DOHH2 (cell line): ENCODE measurements at regions not wholly inside any gene's neighbourhood (a gene's known extent, or its start where the extent isn't known, plus 50 kb on each side); places are given as distances from the start of the nearest gene placed in this dataset.
"Not testable (repeated sequence)": the region's sequence is repeated elsewhere in the genome, so short reads cannot be mapped to it uniquely, and the experiment has no call there.

Experiments
- H3F3A ChIP-seq: fragments of 200-600 bp; sonication (generic), shearing (Covaris generic); 2 replicates; pipeline ENCODE4 v1.6.0; 2016; ENCODE audit warnings: antibody characterized with exemption, mild to moderate bottlenecking; ENCODE audit not compliant: control insufficient read depth, insufficient read depth
- H3K27ac ChIP-seq: fragments of 200-600 bp; sonication (generic); 2 replicates; pipeline ENCODE4 v1.5.1; 2014; ENCODE audit warnings: low read depth, mild to moderate bottlenecking, low read length, moderate library complexity
- H3K27me3 ChIP-seq: fragments of 200-600 bp; sonication (generic); 2 replicates; pipeline ENCODE4 v1.6.1; 2014; ENCODE audit warnings: mild to moderate bottlenecking, low read length, mixed read lengths; ENCODE audit not compliant: control insufficient read depth
- H3K36me3 ChIP-seq: fragments of 200-600 bp; sonication (generic); 2 replicates; pipeline ENCODE4 v1.6.1; 2014; ENCODE audit warnings: mild to moderate bottlenecking, low read length, moderate library complexity, mixed read lengths; ENCODE audit not compliant: control insufficient read depth
- H3K4me1 ChIP-seq: fragments of 200-600 bp; sonication (generic); 2 replicates; pipeline ENCODE4 v1.6.1; 2014; ENCODE audit warnings: mild to moderate bottlenecking, low read length, mixed read lengths; ENCODE audit not compliant: control insufficient read depth
- H3K4me2 ChIP-seq: fragments of 200-600 bp; sonication (generic); 2 replicates; pipeline ENCODE4 v1.6.0; 2014; ENCODE audit warnings: mild to moderate bottlenecking, low read length, moderate library complexity
- H3K4me3 ChIP-seq: fragments of 200-600 bp; sonication (generic); 2 replicates; pipeline ENCODE4 v1.5.1; 2014; ENCODE audit warnings: mild to moderate bottlenecking, low read length, mixed read lengths
- H3K79me2 ChIP-seq: fragments of 200-600 bp; sonication (generic); 2 replicates; pipeline ENCODE4 v1.6.1; 2014; ENCODE audit warnings: mild to moderate bottlenecking, low read length, mixed read lengths; ENCODE audit not compliant: control insufficient read depth
- H3K9me2 ChIP-seq: fragments of 200-600 bp; sonication (generic); replicated peaks from 2 replicates; pipeline ENCODE4 v1.6.1; 2014; ENCODE audit warnings: mild to moderate bottlenecking, low read length, mixed read lengths; ENCODE audit not compliant: control insufficient read depth
- H3K9me3 ChIP-seq: fragments of 200-600 bp; sonication (generic); 2 replicates; pipeline ENCODE4 v1.6.1; 2014; ENCODE audit warnings: antibody characterized with exemption, low read length, mixed read lengths; ENCODE audit not compliant: control insufficient read depth, insufficient read depth
- H4K20me1 ChIP-seq: fragments of 200-600 bp; sonication (generic); 2 replicates; pipeline ENCODE4 v1.6.0; 2014; ENCODE audit warnings: low read depth, mild to moderate bottlenecking, antibody characterized with exemption, low read length, moderate library complexity; ENCODE audit not compliant: control insufficient read depth, insufficient read depth
- EZH2phosphoT487 ChIP-seq: fragments of 200-600 bp; sonication (generic); IDR thresholded peaks from 2 replicates; pipeline ENCODE4 v1.6.1; 2017; ENCODE audit warnings: borderline replicate concordance, mild to moderate bottlenecking, antibody characterized with exemption, low read length, moderate library complexity, mixed read lengths
- TF ChIP-seq, protein P1 (sequence below): fragments of 200-600 bp; sonication (generic); IDR thresholded peaks from one replicate; pipeline ENCODE4 v1.5.1; 2014; ENCODE audit warnings: antibody characterized with exemption, mild to moderate bottlenecking, low read depth, low read length; ENCODE audit not compliant: poor library complexity, severe bottlenecking

DNA sequence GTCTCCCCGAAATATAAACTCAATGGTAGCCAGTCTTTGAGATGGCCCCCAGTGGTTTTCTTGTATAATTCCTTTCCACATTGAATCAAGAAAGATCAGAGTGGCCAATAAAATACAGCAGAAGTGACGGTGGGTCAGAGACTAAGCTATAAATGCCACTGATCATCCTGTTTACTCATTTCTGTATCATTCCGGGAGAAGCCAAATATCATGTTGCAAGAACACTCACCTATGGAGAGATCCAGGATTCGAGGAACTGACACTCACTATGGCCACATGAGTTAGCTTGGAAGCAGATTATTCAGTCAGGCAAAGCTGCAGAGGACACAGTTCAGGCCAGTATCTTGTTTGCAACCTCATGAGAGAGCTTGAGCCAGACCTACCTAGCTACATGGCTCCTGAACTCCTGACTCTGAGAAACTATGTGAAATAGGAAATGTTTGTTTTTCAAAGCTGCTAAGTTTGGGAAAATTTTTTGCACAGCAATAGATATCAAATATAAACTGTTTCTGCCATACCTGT, 132.4 kb upstream of the ADGRF1 start:
- no peak overlapping the region for H3K4me2 ChIP-seq
- no peaks in the 10 kb centered on the region for H3K9me2 ChIP-seq
- TF ChIP-seq EZH2phosphoT487, result no peak
- TF ChIP-seq, protein P1, sequence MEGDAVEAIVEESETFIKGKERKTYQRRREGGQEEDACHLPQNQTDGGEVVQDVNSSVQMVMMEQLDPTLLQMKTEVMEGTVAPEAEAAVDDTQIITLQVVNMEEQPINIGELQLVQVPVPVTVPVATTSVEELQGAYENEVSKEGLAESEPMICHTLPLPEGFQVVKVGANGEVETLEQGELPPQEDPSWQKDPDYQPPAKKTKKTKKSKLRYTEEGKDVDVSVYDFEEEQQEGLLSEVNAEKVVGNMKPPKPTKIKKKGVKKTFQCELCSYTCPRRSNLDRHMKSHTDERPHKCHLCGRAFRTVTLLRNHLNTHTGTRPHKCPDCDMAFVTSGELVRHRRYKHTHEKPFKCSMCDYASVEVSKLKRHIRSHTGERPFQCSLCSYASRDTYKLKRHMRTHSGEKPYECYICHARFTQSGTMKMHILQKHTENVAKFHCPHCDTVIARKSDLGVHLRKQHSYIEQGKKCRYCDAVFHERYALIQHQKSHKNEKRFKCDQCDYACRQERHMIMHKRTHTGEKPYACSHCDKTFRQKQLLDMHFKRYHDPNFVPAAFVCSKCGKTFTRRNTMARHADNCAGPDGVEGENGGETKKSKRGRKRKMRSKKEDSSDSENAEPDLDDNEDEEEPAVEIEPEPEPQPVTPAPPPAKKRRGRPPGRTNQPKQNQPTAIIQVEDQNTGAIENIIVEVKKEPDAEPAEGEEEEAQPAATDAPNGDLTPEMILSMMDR, result no peak
- H3K4me1 ChIP-seq, result no peaks in the 10 kb centered on the region
- H3K27me3 ChIP-seq, result no peaks in the 10 kb centered on the region
- no peaks in the 10 kb centered on the region for H4K20me1 ChIP-seq
- no peaks in the 10 kb centered on the region for H3K79me2 ChIP-seq
- H3K9me3 ChIP-seq, result no peaks in the 10 kb centered on the region
- H3F3A ChIP-seq, result no peaks in the 10 kb centered on the region
- H3K27ac ChIP-seq, result no peak overlapping the region
- H3K36me3 ChIP-seq, result no peaks in the 10 kb centered on the region
- H3K4me3 ChIP-seq, result no peak overlapping the region

DNA sequence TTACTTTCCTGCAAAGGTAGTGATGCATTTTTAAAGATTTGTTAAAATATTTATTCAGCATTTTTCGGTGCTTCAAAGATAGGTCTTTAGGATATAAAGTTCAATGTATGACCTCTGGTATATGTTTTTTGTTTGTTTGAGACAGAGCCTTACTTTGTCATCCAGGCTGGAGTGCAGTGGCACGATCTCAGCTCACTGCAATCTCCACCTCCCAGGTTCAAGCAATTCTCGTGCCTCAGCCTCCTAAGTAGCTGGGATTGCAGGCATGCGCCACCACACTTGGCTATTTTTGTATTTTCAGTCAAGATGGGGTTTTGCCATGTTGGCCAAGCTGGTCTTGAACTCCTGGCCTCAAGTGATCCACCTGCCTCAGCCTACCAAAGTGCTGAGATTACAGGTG, 131.9 kb upstream of the ADGRF1 start:
- not testable (repeated sequence) for H3K9me2 ChIP-seq, H3K4me3 ChIP-seq, H3F3A ChIP-seq, H3K36me3 ChIP-seq, H3K27ac ChIP-seq, H4K20me1 ChIP-seq, H3K4me2 ChIP-seq, H3K9me3 ChIP-seq, H3K79me2 ChIP-seq, H3K4me1 ChIP-seq, H3K27me3 ChIP-seq

DNA sequence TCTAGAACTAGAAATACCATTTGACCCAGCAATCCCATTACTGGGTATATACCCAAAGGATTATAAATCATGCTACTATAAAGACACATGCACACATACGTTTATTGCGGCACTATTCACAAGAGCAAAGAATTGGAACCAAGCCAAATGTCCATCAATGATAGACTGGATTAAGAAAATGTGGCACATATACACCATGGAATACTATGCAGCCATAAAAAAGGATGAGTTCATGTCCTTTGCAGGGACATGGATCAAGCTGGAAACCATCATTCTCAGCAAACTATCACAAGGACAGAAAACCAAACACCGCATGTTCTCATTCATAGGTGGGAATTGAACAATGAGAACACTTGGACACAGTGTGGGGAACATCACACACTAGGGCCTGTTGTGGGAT, 131.0 kb upstream of the ADGRF1 start:
- not testable (repeated sequence) for H3K4me3 ChIP-seq, H3K4me1 ChIP-seq, H3K4me2 ChIP-seq, H3K9me3 ChIP-seq, H3K36me3 ChIP-seq, H3K79me2 ChIP-seq, H3K27me3 ChIP-seq, H3F3A ChIP-seq, H4K20me1 ChIP-seq, H3K9me2 ChIP-seq, H3K27ac ChIP-seq

DNA sequence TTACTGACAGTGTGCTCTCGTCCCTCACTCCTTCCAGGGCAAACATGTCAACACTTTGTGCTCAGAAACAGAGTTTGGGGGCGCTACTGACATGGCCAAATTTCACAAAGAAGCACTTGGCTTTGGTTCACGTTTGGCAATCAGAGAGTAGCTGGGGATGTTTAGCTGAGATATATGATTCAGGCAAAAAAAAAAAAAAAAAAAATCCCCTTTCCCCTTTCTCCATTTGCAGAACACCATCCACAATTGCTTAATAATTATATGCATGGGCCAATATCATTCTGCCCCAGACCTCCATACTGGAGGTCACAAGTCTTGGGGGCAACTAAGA, 128.4 kb upstream of the ADGRF1 start:
- H4K20me1 ChIP-seq, result no peaks in the 10 kb centered on the region
- no peaks in the 10 kb centered on the region for H3F3A ChIP-seq
- H3K4me1 ChIP-seq, result no peaks in the 10 kb centered on the region
- H3K4me2 ChIP-seq, result no peak overlapping the region
- H3K9me3 ChIP-seq, result no peaks in the 10 kb centered on the region
- no peak overlapping the region for H3K27ac ChIP-seq
- TF ChIP-seq, protein P1, result no peak
- TF ChIP-seq EZH2phosphoT487, result no peak
- no peaks in the 10 kb centered on the region for H3K36me3 ChIP-seq
- H3K4me3 ChIP-seq, result no peak overlapping the region
- H3K79me2 ChIP-seq, result no peaks in the 10 kb centered on the region
- no peaks in the 10 kb centered on the region for H3K9me2 ChIP-seq
- no peaks in the 10 kb centered on the region for H3K27me3 ChIP-seq
